Inferior parietal cortex (tissue), 1 donor: ENCODE measurements at regions not wholly inside any gene's neighbourhood (a gene's known extent, or its start where the extent isn't known, plus 50 kb on each side); places are given as distances from the start of the nearest gene placed in this dataset.

ENCODE experiments used
- DNase-seq: peaks from one replicate; pipeline ENCODE4 v3.0.0-alpha.2; 2016; ENCODE audit errors: extremely low spot score

DNA sequence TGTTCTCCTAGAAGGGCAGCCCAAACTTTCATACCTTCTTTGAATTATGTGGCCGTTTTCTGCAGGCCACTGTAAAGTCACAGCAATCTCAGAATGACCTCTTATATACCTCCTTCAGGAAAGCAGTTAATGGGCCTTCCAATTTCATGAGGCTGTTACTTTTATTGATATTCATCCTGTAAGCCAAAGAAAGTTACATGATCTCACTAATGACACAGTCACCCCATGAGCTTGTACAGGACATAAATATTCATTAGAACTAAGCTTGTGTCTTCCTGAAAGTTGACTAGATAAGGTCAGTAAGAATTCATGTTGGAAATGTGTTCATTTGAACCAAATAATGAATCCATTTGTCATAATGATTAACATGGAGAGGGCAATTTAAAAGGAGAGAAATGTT is 283.1 kb upstream of the NWD2 start:
- no peak for DNase-seq

GRCh38 chr4:36966756-36967460 is 277.6 kb upstream of the NWD2 start:
- DNase-seq = no peak

DNA sequence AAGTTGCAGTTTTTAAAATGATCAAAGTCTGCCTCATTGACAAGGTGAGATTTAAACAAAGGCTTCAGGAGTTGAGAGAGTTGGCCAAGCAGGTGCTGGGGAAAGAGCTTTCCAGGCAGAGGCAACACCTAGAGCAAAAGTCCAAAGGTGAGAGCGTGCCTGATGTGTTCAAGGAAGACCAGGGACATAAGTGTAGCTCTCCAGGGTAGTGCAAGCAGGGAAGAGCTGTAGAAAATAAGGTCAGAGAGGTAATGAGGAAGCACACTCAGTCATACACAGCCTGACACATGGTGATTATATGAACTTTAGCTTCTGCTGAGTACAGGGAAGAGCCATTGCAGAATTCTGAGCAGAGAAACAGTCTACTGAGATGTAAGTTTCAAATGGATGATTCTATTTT is 265.0 kb upstream of the NWD2 start:
- no peak for DNase-seq

GRCh38 chr4:36990128-36990872 is 254.2 kb upstream of the NWD2 start:
- DNase-seq = peak; percentile 43

DNA sequence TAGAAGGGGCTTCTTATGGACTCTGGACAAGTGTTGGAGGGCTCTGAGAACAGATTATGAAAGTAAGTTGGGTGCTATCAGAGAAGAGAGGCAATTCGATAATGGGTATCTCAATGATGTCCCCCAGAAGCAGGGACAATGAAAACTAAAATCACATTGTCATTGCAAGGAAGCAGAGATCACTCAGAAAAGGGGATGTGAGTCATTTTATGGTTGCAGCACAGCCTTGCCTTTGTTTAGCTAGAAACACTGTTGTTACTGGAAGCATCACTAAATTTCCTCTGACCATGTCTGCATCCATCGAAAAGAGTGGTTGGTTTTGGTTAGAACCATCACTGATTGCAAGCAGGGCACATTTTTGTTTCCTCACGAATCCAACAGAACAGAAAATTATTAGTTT is 246.8 kb upstream of the NWD2 start:
- no peak for DNase-seq

DNA sequence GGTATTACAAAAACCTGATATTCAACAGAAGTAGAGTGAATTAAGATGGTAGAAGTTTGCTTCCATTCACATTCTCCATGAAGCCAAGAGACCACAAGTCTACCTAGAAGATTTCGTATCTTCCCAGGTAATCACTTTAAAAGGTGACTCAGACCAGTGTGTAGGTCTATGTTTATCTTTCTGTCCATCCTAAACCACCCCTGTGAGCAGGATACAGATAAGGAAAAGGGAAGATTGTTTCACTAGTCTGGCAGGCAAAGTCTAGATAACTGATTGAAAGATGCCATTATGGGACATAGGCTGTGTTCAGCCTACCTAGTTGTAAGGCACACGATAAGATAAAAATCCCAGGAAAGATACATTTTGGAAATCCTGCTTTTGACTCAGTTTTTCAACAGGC is 244.3 kb upstream of the NWD2 start:
- no peak for DNase-seq

DNA sequence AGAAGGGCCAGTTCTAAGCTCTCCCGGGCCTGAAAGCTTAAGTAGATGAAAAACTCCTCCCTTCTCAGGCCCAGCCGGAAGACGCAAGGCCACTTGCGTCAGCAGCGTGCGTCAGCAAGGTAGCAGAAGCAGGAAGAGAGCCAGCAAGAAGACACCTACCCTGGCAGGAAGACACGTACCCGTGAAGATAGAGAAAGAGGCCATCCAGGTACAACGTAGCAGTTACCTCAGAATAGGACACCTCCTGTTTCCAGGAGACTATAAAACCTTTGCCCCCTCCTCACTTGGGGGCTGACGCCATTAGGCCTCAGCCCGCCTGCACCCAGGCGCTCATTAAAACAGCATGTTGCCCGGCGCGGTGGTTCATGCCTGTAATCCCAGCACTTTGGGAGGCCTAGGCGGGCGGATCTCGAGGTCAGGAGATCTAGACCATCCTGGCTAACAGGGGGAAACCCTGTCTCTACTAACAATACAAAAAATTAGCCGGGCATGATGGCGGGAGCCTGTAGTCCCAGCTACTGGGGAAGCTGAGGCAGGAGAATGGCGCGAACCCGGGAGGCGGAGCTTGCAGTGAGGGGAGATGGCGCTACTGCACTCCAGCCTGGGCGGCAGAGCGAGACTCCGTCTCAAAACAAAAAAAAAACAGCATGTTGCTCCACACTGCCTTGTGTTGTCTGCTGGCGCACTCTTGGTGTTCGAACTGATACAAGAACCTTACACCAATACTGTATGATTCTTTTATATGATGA is 242.7 kb upstream of the NWD2 start:
- DNase-seq = no peak

GRCh38 chr4:37002625-37003024 is 241.9 kb upstream of the NWD2 start:
- DNase-seq = no peak

GRCh38 chr4:37008199-37008598 is 236.3 kb upstream of the NWD2 start:
- no peak for DNase-seq

GRCh38 chr4:37014584-37014983 is 230.0 kb upstream of the NWD2 start:
- DNase-seq = no peak

DNA sequence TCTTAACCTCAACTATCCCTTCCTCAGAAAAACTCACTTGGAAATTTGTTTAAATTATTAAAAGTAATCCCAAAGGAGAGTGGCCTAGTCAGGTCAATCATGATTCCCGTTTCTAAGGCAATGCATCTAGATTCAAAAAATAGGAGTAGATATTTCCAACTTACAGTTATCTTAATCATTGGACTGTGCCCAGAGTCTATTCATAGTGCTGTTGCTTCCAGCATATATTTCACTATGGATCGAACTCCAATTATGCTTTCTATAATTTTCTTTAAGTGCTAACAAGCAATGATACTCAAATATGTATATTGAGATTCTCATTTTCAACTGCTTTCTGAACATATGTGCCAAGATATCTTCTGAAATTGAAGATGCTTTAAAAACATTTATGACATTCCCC is 229.2 kb upstream of the NWD2 start:
- DNase-seq = no peak

DNA sequence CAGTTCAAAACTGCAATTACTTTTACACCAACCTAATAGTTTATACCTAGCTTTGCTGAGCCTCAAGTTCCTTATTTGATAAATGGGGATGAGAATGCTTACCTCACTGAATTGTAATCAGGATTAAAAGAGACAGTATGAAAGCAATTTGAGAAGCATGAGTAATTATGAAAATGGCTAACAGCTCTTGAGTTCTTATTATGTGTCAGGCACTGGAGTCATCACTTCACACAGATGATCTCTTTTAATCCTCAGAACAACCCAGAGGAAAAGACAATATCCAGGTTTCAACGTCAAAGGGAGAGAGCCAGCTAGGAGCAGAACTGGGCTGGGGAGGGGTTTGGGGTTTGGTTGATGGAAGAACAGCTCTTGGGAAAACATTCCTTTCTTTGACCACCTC is 221.0 kb upstream of the NWD2 start:
- DNase-seq = no peak

DNA sequence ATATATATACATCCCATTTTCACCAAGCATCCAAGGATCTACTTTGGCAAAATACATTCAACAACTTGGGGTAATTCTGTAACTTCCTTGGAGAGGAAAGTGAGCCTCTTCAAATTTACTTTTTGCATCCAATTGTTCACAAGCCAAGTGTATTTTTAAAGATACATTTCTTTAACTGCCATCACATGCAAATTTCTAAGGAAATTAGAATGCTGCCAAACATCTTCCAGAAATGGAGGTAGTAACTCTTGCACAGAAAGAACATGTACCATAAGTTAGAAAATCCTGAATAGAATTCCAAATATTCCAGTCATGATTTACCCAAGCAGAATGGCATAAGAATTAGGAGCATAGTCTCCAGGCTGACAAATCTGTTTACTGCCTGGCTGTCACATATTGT is 220.5 kb upstream of the NWD2 start:
- DNase-seq = peak; percentile 17

GRCh38 chr4:37040816-37041215 is 203.7 kb upstream of the NWD2 start:
- no peak for DNase-seq

- DNase-seq = peak; percentile 46
These were observed 201.2 kb upstream of the NWD2 start for GRCh38 chr4:37043342-37043741.

DNA sequence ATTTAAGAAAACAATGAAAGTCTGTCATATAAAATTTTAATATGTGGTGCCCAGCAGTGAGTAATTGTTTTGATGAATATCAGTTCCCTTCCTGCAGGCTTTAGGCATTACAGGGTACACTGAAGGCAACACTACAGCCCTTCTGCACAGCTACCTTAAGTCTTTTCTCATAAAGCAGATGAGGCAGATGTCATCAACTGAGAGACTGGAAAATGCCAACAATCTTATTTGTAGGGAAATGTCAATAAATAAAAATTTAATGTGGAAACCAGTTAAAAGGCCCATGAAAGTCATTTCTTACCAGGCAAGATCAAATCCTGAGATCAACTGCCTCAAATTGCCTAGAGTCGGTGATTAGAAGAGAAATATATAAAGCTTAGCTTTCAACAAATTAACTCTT is 193.4 kb upstream of the NWD2 start:
- DNase-seq = no peak

- no peak for DNase-seq
These were observed 192.7 kb upstream of the NWD2 start for GRCh38 chr4:37051866-37052265.

DNA sequence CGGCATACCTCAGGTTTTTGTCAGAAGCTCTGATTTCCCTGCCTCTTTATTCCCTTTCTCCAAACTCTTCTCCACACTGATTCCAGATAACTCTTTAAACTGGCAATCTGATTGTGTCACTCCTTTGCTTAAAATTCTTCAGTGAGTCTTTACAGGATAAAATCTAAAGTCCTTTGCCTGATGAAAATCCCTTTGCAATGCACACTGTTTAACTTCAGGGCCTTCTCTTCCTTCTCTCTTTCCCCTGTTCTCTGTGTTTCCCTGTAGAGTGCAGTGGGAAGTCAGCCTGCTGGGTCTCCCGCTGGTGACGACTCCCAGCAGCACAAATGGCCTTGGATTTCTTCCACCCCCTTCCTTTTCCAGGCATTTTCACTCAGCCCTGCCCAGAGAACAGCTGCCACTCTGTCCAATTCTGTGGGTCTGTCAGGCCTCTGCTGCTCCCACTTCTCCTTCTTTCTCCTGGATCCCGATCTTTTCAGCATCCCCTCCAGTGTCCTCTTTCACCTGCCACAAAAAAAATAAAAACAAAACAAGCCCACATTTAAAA is 189.9 kb upstream of the NWD2 start:
- no peak for DNase-seq

DNA sequence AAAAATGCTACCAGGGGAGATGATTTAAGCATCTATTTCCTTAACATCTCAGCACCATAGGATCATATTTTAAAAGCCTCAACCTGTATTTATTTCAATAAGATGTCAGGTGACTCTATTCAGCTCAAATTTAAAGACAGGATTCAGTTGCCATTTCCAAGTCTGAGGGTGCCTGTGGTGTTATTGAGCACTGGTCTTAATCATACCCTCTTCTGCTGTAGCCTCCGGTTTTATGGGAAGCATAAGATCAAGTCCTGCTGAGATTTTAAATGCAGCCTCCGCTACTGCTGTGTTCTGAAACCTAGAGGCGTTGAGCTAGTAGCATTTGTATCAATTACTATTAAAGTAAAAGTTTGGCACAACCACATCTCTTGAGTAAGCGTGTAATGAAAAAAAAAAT is 185.7 kb upstream of the NWD2 start:
- DNase-seq = no peak

DNA sequence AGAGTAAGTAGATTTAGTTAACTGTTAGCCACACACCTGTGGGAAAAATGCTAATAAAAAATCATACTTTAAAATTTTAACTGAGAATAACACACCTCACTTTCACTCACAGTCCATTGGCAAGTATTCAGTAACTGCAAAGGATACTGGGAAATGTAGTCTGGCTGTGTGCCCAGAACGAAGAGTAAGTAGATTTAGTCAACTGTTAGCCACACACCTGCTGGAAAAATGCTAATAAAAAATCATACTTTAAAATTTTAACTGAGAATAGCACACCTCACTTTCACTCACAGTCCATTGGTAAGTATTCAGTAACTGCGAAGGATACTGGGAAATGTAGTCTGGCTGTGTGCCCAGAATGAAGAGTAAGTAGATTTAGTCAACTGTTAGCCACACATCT is 178.4 kb upstream of the NWD2 start:
- no peak for DNase-seq

GRCh38 chr4:37068580-37068979 is 176.0 kb upstream of the NWD2 start:
- no peak for DNase-seq

GRCh38 chr4:37070041-37070440 is 174.5 kb upstream of the NWD2 start:
- no peak for DNase-seq

DNA sequence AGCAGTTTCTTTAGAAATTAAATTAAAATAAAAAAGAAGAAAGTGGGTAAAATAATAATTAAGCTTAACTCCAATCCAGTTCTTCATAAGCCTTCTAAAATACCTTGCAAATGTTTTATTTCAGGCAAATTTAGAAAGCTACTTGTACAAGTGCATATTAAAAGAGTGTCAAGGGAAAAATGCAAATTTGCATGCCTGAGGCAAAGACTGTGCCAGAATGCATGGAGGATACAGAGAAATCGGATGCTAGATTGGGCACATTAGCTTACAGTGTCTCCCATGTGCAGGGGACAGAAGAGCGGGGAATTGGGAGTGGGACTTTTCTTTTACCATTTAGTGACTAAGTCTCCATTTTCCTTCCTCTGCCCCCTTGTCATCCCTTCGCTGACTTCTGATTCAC is 173.0 kb upstream of the NWD2 start:
- no peak for DNase-seq
